ENCODE measurements at regions not wholly inside any gene's neighbourhood (a gene's known extent, or its start where the extent isn't known, plus 50 kb on each side); places are given as distances from the start of the nearest gene placed in this dataset.
"Not testable (repeated sequence)": the region's sequence is repeated elsewhere in the genome, so short reads cannot be mapped to it uniquely, and the experiment has no call there.

DNA sequence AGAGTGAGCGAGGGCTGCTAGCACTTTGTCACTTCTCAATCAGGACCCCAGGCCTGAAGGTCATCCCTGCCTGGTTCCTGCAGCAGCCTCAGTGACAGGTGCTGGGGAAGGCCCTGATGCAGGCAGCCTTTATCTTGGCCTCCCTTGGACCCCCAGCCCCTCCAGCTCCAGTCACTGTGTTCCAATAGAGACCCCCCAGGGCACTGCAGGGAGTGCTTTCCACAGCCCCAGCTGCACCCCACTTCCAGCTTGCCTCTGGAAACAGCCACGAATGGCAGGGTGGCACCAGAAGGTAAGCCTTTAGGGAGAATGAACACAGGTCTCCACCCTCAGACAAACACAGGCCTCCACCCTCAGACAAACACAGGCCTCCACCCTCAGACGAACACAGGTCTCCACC lies 241.6 kb upstream of the SGCG start:
- no peak for DNase-seq (ENCODE audit: low spot score)

DNA sequence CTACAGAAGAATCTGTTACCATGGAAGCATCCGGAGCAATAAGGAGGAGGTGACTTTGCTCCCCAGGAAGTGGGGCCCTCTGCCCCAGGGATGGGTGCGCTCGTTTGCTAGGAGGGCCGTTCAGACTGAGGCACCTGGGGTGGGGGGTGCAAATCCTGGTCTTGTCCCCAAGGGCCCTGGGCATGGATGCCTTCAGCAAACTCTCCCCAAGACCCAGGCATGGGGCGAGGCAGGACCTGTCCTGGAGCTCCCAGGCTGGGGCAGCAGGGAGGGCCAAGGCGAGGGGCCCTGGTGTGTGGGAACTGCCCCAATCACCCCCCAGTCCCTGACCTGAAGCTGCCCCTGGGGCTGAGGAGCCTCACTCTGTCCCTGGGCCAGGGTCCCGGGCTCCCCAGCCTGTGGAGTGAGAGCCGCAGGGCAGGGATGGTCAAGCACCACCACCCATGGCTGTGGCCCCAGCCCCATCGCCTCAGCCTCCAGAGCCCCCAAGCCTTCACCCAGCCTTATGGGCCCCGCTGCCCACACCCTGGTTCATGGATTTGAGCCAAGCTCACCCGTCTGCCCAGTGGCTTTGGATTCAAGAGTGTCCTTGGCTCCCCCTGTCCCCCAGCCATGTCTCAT lies 240.6 kb upstream of the SGCG start:
- no peak for DNase-seq (ENCODE audit: low spot score)

GRCh38 chr13:22940736-22941135 lies 240.0 kb upstream of the SGCG start:
- DNase-seq (ENCODE audit: low spot score): no peak

DNA sequence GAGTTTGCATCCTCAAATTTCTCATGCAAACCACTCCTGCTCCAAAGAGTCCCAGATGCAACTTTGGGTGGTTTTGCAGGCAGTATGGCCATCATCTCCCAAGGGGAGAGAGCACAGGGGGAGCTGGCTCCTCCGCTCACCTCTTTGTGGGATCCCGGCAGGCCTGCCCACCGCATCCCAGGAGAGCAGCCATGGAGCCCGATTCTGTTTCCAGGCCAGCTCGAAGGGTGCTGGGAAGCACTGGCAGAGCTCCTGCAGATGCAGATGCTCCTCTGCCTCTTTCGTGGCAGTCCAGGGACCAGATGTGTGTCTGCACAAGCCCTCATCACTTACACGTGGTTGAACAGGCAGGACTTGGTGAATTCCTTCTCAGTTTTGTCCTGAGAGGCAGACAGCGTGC lies 239.3 kb upstream of the SGCG start:
- not testable (repeated sequence) for DNase-seq (ENCODE audit: low spot score)

- not testable (repeated sequence) for DNase-seq (ENCODE audit: low spot score)
Observed at GRCh38 chr13:22942831-22943230, 237.9 kb upstream of the SGCG start.

DNA sequence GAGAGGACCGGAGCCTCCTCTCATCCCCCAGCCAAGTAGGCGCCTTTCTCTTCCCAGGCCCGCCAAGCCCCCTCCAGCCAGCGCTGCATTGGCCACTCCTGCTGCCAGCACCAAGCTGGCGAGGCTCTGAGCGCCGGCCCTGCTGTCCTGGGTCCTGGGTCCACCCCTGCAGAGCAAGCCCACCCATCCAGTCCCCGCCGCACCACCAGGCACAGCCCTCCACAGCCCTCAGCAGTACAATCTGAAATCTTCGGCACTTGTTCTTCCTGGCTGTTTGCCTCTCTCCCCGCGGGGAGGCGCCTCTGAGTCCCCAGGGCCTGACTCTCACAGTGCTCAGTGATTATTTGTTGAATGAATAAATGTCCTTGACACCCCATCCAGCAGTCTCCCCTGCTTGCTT lies 236.4 kb upstream of the SGCG start:
- DNase-seq (ENCODE audit: low spot score): no peak

DNA sequence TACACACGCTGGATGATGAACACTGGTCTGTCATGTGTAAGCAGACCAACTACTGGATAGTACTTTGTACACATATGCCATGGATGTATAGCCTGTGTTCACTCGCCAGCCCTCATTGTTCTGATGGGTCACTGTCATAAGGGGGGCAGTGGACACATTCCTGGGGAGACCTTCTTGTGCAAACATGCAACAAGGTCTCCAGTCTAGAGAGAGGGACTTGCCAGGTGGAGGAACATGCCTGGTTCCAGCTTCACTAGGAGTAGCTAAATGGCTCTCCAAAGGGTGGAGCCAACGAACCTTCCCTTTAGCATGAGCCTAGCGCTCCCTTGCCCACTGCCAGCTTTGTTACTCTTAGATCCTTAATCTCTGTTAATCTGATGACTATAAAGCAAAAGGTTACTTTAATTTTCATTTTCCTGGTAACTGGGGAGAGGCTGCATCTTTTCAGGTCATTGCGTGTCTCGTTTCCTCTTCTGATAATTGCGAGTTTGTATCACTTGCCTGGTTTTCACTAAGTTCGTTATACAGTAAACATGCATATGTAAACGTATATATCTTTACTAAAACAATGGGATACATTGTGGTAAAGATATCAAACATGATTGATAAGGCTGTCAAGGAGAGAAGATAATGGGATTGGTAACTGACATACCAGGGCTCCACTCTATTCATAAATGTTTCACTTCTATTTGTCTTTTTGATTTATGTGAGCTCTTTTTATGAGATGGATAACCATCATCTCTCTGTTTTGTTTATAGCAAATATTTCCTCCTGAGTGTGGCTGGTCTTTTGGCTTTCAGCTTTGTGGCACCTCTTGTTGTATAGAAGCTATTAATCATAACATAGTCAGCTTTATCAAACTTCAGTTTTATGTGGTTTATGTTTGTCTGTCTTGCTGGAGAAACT lies 235.2 kb upstream of the SGCG start:
- DNase-seq (ENCODE audit: low spot score): no peak

DNA sequence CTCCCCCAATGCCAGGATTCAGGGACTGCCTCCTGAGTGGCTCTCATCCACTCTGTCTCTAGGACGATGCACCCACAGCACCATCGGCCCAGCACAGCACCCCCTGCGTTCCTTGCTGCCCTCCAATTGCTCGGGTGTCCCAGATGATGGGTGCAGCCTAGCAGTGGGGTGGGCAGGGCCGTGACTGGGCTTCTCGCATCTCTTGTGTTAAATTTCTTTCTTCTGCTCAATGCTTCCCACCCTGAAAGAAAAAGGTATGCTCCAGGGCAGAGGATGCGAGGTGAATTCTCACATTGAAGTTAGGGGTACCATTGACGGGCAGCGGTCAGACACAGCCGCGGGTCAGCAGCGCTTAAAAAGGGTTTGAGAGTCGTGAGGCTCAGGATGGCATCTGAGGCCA lies 232.4 kb upstream of the SGCG start:
- no peak for DNase-seq (ENCODE audit: low spot score)

DNA sequence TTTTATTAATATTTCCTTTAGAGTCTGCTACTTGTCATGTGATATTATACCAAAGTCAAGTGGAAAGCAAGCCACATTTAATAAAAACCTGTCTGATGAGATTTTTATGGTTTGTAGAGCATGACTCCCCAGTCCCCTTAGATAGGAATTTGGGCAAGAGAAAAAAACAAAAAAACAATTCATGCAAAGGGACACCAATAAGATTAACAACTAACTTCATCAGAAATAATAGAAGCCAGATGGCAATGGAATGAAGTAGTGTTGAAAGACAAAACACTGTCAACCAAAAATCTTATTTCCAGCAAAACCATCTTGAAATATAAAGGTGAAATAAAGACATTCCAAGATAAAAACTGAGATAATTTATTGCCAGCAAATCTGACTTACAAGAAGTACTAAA lies 228.8 kb upstream of the SGCG start:
- DNase-seq (ENCODE audit: low spot score): not testable (repeated sequence)

DNA sequence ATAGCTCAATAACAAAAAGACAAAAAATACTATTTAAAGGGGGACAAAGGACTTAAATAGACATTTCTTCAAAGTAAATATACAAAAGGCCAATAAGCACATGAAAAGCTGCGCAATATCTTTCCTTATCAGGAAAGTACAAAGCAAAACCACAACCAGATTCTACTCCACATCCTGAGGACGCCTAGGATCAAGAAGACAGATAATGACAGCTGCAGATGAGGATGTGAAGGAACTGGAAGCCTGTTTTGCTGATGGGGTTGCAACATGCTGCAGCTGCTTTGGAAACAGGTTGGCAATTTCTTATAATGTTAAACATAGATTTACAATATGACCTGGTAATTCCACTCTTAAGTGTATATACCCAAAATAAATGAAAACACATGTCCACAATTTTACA lies 225.6 kb upstream of the SGCG start:
- DNase-seq (ENCODE audit: low spot score): not testable (repeated sequence)

DNA sequence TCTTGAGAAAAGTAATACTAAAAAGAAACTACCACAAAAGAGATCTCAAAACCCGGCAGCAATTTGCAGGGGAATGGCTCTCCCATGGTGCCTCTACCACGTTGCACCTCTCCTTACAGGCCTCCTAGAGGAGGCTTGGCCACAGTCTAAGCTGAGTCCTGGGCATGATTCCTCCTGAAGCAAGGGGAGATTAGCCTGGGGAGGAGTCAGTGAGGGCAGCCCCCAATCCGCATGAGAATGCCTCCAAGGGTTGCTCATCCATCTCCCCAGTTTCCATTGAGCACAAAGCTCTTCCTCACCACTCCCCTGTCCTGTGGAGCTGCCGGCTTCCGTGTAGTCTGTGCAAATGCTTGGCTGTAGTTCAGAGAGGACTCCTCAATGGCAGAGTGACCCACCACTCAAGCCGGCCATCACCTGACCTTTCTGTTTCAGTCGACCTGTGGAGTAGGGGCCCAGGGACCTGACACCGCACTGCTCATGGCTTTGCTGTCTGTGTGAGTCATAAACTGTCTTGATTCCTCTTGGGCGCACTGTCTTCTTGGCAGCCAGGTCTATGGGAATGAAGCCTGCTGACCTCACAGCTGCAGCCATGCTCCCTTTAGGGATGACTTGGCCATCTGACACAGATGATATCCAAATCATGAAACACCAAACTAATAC lies 224.2 kb upstream of the SGCG start:
- not testable (repeated sequence) for DNase-seq (ENCODE audit: low spot score)

GRCh38 chr13:22959859-22960258 lies 220.9 kb upstream of the SGCG start:
- DNase-seq (ENCODE audit: low spot score): not testable (repeated sequence)

- DNase-seq (ENCODE audit: low spot score): no peak
Observed at GRCh38 chr13:22960827-22961226, 220.0 kb upstream of the SGCG start.

- not testable (repeated sequence) for DNase-seq (ENCODE audit: low spot score)
Observed at GRCh38 chr13:22961342-22961741, 219.4 kb upstream of the SGCG start.

GRCh38 chr13:22961835-22962537 lies 218.8 kb upstream of the SGCG start:
- DNase-seq (ENCODE audit: low spot score): no peak

DNA sequence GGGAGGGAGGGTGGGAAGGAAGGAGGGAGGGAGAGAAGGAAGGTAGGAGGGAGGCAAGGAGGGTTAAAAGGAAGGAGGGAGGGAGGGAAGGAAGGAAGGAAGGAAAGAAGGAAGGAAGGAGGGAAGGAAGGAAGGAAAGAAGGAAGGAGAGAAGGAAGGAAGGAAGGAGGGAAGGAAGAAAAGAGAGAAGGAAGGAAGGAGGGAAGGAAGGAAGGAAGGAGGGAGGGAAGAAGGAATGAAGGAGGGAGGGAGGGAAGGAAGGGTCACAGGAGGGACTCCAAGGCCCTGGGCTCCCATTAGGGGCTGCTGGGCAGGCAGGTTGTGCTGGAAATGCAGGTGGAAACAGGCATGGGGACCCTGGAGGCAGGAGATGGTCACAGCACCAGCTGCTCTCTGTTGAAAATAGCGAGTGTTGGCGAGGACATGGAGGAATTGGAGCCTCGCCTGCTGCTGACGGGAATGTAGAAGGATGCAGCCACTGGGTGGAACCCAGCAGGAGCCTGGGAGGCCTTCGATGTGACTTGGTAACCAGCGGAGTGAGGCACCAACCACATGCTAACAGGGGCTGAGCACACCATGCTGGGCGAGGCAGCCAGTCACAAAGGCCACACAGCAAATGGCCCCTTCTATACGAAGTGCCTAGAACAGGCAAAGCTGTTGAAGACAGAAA lies 217.3 kb upstream of the SGCG start:
- DNase-seq (ENCODE audit: low spot score): not testable (repeated sequence)

DNA sequence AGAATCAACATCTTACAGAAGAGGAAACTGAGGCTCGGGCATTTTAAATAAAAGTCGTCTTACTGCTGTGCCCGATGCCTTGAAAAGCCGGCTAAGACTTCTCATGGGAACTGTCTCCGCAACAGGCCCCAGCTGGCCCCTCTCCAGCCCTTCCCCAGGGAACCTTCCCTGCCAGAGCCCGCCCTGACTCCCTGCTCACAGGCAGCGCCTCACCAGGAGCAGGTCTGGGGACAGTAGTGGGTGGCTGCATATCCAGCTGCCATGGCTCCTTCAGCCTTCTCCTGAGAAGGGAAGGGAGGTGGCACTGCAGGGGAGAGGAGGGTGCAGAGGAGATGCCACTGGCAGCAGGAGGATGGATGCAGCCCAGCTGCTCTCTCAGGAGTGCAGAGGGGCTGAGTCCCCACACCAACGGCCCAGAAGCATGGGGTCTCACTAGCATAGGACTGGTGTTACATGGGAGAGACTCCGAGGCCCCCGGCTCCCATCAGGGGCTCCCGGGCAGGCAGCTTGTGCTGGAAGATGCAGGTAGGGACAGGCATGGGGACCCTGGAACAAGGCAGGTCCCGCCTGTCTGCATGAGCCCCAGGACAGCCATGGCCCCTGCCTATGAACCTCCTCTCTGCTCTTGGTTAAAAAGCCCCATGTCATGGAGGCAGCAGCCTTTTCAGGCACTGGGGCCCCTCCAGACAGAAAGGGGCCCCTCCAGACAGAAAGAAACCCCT lies 216.4 kb upstream of the SGCG start:
- DNase-seq (ENCODE audit: low spot score): no peak

- peak; percentile 11 for DNase-seq (ENCODE audit: low spot score)
Observed at GRCh38 chr13:22965011-22965857, 215.5 kb upstream of the SGCG start.

GRCh38 chr13:22965858-22966239 lies 214.9 kb upstream of the SGCG start:
- peak; percentile 9 for DNase-seq (ENCODE audit: low spot score)

DNA sequence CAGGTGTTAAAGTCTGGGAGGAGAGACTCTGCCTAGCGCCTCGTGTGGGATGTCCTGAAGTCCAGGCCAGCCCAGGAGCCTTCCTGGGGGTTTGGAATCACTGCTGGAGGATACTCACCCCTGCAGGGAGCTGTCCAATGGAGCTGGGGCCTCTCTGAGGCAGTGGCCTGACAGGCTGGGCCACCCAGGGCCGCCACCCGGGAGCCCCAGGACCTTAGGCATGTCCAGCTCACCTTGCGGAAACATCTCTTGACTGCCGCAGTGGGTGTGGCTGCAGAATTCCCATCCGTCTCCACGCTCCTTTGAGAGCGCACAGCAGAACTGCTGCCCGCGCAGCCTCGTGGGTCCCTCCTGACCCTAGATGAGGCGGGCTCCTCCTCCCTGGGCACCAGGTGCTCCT lies 214.0 kb upstream of the SGCG start:
- not testable (repeated sequence) for DNase-seq (ENCODE audit: low spot score)

Measured in kidney tubule cell (primary cell).